ENCODE measurements at regions not wholly inside any gene's neighbourhood (a gene's known extent, or its start where the extent isn't known, plus 50 kb on each side); places are given as distances from the start of the nearest gene placed in this dataset.

DNA sequence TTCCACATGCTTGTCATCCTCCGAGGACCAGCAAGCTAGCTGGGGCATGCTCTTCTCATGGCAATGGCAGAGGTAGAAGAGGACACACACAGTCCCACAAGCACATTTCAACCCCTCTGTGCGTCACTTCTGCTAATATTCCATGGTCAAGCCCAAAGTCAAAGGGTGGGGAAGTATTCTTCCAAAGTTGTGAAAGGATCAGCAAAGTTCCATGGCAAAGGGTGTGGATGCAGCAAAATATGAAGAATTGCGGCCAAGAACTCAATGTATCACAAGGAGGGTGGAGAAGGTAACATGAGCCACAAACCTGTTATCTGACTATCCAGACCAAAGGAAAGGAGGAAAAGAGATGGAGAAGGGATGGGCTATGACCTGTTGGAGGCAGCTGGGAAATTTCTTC lies 71.2 kb upstream of the SNRK start:
- TF ChIP-seq, protein P1, sequence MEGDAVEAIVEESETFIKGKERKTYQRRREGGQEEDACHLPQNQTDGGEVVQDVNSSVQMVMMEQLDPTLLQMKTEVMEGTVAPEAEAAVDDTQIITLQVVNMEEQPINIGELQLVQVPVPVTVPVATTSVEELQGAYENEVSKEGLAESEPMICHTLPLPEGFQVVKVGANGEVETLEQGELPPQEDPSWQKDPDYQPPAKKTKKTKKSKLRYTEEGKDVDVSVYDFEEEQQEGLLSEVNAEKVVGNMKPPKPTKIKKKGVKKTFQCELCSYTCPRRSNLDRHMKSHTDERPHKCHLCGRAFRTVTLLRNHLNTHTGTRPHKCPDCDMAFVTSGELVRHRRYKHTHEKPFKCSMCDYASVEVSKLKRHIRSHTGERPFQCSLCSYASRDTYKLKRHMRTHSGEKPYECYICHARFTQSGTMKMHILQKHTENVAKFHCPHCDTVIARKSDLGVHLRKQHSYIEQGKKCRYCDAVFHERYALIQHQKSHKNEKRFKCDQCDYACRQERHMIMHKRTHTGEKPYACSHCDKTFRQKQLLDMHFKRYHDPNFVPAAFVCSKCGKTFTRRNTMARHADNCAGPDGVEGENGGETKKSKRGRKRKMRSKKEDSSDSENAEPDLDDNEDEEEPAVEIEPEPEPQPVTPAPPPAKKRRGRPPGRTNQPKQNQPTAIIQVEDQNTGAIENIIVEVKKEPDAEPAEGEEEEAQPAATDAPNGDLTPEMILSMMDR (IDR thresholded peaks at IDR 0.05): no peak
- no peak for TF ChIP-seq EZH2 (IDR thresholded peaks at IDR 0.05)
- TF ChIP-seq EZH2phosphoT487 (IDR thresholded peaks at IDR 0.05): no peak
